Astrocyte of the cerebellum (primary cell): ENCODE measurements at regions not wholly inside any gene's neighbourhood (a gene's known extent, or its start where the extent isn't known, plus 50 kb on each side); places are given as distances from the start of the nearest gene placed in this dataset.

ENCODE experiments used
- DNase-seq: peaks from one replicate; pipeline ENCODE4 v3.0.0-alpha.2; 2011; ENCODE audit warnings: low read depth
- H3K4me3 ChIP-seq: 2 replicates; pipeline ENCODE4 v1.5.1; 2011; ENCODE audit warnings: mild to moderate bottlenecking, low read depth, low read length, moderate library complexity
- in situ Hi-C: cut with HindIII; loops from 2 replicates; pipeline ENCODE4 v1.10.0; 2017; ENCODE audit warnings: low sequenced_read_pairs
- TF ChIP-seq, protein P1 (sequence below): IDR thresholded peaks from 2 replicates; pipeline ENCODE4 v1.5.1; 2012; ENCODE audit warnings: low read length, low read depth, moderate library complexity, mild to moderate bottlenecking; ENCODE audit errors: missing control alignments

DNA sequence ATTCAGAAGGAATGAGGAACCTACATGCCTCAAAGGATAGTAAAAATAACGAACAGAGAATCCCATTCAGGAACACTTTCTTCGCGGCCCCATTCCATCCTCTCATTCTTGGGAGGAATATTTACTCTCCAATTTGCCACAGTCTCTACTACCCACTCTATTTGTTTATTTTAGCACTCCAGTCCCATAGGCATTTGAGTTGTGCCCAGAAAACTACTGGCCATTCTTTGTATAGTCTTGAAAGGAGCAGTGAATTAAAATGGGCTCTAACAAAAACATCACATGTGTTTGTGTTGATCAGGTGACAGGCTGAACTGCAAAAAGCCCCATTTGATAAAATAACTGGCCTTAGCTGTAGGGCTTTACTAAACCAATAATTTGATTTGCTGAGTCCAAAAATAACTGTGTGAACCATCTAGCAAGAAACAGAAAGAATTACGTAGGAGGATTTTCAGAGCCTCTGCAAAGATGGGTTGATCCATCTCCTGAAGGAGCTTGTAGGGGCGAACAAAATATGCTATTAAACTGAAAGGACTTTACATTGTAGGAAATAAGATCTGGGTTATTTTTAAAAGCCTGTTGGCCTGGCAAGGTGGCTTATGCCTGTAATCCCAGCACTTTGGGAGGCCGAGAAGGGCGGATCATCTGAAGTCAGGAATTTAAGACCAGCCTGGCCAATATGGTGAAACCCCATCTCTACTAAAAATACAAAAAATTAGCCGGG, 142.3 kb upstream of the CPNE8 start:
- TF ChIP-seq, protein P1, sequence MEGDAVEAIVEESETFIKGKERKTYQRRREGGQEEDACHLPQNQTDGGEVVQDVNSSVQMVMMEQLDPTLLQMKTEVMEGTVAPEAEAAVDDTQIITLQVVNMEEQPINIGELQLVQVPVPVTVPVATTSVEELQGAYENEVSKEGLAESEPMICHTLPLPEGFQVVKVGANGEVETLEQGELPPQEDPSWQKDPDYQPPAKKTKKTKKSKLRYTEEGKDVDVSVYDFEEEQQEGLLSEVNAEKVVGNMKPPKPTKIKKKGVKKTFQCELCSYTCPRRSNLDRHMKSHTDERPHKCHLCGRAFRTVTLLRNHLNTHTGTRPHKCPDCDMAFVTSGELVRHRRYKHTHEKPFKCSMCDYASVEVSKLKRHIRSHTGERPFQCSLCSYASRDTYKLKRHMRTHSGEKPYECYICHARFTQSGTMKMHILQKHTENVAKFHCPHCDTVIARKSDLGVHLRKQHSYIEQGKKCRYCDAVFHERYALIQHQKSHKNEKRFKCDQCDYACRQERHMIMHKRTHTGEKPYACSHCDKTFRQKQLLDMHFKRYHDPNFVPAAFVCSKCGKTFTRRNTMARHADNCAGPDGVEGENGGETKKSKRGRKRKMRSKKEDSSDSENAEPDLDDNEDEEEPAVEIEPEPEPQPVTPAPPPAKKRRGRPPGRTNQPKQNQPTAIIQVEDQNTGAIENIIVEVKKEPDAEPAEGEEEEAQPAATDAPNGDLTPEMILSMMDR: no peak
- no peak for DNase-seq
- in situ Hi-C loops: no loop called here
- H3K4me3 ChIP-seq: no peak overlapping the region

DNA sequence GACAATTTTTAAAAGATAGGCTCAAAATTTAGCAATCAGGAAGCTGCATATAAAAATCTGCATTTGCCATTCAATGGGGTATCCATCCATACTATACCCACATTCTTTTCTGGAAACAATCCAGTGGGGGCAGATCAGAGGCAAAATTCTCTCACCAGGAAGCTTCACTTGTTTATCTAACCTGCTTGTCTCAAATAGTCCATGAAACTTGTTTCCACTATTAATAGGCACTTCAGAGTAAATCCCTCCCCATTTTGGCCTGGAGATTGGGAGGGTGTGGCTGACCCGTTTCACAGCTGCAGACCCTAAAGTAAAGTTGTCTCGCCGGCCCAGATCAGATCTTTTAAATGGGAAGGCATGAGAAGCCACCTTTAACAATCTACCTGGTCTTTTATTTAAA, 139.4 kb upstream of the CPNE8 start:
- TF ChIP-seq, protein P1: no peak
- in situ Hi-C loops: no loop called here
- no peak overlapping the region for H3K4me3 ChIP-seq
- no peak for DNase-seq

DNA sequence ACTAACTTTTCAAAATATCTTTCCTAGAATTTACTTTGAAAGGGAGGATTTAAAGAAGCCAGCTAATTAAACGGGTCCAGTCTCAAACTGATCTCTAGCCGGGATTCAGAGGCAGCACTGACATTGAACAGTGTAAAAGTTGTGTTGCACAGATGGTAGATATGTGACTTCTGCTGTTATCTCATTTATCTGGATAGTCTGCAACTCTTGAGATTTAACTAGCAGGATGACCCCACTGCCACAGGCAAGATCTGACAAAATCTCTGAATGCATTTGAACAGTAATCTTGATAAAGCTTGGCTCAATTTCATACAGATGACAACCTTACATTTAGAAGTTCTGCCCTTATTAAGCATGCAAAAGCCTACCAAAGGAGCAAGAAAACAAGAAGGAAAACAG, 138.0 kb upstream of the CPNE8 start:
- TF ChIP-seq, protein P1: no peak
- in situ Hi-C loops: no loop called here
- H3K4me3 ChIP-seq: no peak overlapping the region
- DNase-seq: no peak

DNA sequence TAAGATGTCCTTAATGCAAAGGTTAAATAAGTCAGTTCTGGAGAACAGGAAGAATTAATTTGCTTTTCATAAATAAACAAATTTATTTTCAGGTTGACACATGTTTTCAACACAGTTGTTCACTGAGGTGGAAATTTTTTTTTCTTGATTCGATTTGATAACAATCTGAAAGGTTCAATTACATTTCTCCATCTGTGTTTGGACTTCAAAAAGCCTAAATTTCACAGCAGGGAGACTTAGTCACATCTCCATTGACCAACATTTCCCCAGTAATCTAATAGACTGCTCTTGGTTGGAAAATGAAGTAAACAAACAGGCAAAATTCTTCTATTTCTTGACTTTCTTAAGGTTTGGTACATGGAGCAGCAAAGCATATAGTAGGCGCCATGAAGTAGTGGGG, 134.9 kb upstream of the CPNE8 start:
- no peak for DNase-seq

DNA sequence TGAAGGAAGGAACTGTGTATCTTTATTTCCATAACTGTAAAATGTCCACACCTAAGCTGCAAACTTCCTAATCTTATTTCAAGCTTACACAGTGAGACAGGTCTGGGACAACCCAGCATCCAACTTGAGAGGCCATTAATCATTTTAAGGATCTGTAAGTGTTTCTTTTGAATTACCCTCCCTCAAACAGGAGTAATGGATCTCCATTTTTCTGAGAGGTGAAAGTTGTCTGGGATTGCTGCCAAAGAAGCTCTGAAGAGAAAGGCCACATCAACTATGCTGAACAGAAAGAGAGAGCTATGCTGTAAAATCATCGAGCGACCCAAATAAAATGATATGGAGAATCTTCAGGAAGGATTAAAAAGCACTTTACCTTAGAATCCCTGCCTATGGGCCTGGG, 131.7 kb upstream of the CPNE8 start:
- no peak for DNase-seq
- in situ Hi-C loops: no loop called here
- TF ChIP-seq, protein P1: no peak
- no peak overlapping the region for H3K4me3 ChIP-seq

More for the DNA sequence above, 134.9 kb upstream of the CPNE8 start:
- TF ChIP-seq, protein P1: no peak
- in situ Hi-C loops: no loop called here
- no peak overlapping the region for H3K4me3 ChIP-seq

DNA sequence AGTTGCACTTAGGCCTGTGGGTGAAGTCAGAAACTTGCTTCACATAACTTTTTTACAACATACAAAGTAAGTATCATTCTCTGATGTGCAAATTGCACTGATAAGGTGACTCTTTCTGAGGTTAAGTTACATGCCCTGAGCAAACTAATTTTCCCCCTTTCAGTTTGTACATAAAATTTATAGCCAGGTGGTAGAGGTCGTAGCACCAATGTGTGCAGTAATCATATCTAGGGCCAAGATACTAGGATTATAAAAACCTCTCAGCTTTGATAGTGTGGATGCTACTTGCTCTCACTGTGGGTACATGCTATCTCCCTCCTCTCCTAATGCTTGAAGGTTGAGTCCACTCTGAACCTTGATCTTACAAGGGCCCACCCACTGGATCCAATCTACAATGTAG, 130.7 kb upstream of the CPNE8 start:
- no peak overlapping the region for H3K4me3 ChIP-seq
- TF ChIP-seq, protein P1: no peak
- DNase-seq: no peak
- in situ Hi-C loops: no loop called here

DNA sequence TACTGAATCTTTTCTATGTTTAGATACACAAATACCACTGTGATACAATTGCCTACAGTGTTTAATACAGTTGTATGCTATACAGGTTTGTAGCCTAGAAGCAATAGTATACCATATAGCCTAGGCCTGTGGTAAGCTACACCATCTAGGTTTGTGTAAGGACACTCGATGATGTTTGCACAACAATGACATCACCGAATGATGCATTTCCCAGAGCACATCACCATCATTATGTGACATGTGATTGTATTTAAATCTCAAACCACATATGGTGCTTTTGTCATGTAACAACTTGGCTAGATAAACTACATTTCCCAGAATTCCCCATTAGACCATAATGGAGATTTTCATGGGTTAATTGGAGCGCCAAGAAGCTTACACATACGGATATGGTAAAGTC, 128.4 kb upstream of the CPNE8 start:
- in situ Hi-C loops: no loop called here
- TF ChIP-seq, protein P1: no peak
- DNase-seq: no peak
- H3K4me3 ChIP-seq: no peak overlapping the region
